ENCODE measurements at regions not wholly inside any gene's neighbourhood (a gene's known extent, or its start where the extent isn't known, plus 50 kb on each side); places are given as distances from the start of the nearest gene placed in this dataset.

DNA sequence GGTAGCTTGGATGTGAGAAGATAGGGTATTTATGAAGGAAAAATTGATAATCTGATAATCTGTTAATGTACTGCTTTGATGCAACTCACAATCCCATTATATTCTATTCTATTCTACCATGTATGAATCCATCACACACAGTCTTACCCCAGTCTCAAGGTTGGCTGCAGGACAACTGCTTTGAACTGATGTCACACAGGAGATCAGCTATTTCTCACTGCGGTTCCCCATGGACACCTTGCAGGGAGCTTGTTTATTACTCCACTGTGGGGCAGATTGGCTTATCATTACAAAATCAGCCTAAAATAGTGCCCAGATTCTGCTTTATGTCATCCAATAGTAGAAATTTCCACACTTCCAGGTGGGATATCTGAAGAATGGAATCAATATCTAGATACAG is 61.0 kb upstream of the HS3ST5 start:
- TF ChIP-seq ZNF775 (CRISPR knock-in tag; IDR thresholded peaks at IDR 0.05; ENCODE audit: borderline replicate concordance) (no peak), DR1 (CRISPR knock-in tag; IDR thresholded peaks at IDR 0.05) (no peak), DNMT1 (CRISPR knock-in tag; IDR thresholded peaks at IDR 0.05) (no peak), GTF2F1 (IDR thresholded peaks at IDR 0.05; ENCODE audit: low read length) (no peak), ZFP36L1 (CRISPR knock-in tag; IDR thresholded peaks at IDR 0.05) (no peak), SP4 (CRISPR knock-in tag; IDR thresholded peaks at IDR 0.05) (no peak)
- TF ChIP-seq, protein P1, sequence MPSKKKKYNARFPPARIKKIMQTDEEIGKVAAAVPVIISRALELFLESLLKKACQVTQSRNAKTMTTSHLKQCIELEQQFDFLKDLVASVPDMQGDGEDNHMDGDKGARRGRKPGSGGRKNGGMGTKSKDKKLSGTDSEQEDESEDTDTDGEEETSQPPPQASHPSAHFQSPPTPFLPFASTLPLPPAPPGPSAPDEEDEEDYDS (CRISPR knock-in tag; IDR thresholded peaks at IDR 0.05) = no peak

Data from HepG2 (cell line).